Esophagus muscularis mucosa (tissue), 4 donors: ENCODE measurements at regions not wholly inside any gene's neighbourhood (a gene's known extent, or its start where the extent isn't known, plus 50 kb on each side); places are given as distances from the start of the nearest gene placed in this dataset.
A peak's percentile ranks its signal among the peaks of the same experiment; 100 is the strongest.

Experiments used
- DNase-seq: peaks from one replicate; pipeline ENCODE4 v3.0.0-alpha.2; 2017; ENCODE audit errors: extremely low spot score
- H3K27ac ChIP-seq, 4 donors: fragments of 200-600 bp; sonication (generic); replicated peaks in 1 of 4; 1 replicate in 3 of 4; 2 replicates in 1 of 4; pipeline ENCODE4 v1.5.1; 2016 to 2019; ENCODE audit warnings: mild to moderate bottlenecking in 1 of 4
- H3K27me3 ChIP-seq, 4 donors: fragments of 200-600 bp; sonication (generic); one replicate each; pipeline versions ENCODE4 v1.5.1 to v1.6.0; 2016 to 2019
- H3K36me3 ChIP-seq, 4 donors: fragments of 200-600 bp; sonication (generic); one replicate each; pipeline ENCODE4 v1.5.1; 2016 to 2019
- H3K4me1 ChIP-seq, 4 donors: fragments of 200-600 bp; sonication (generic); one replicate each; pipeline ENCODE4 v1.5.1; 2016 to 2019
- H3K4me3 ChIP-seq, 4 donors: fragments of 200-600 bp; sonication (generic); 1 replicate in 2 of 4; 2 replicates in 2 of 4; pipeline ENCODE4 v1.5.1; 2016 to 2019; ENCODE audit warnings: mild to moderate bottlenecking in 4 of 4, moderate library complexity in 1 of 4
- H3K9me3 ChIP-seq, 4 donors: fragments of 200-600 bp; sonication (generic); 1 replicate in 3 of 4; 2 replicates in 1 of 4; pipeline ENCODE4 v1.5.1; 2016 to 2019
- CTCF ChIP-seq, 3 experiments: fragments of 200-600 bp in 2 of 3; fragments of 450-650 bp in 1 of 3; sonication (generic) in 2 of 3; IDR thresholded peaks; one replicate each; pipeline ENCODE4 v1.5.1; 2017 to 2019; ENCODE audit warnings: antibody characterized with exemption in 3 of 3, mild to moderate bottlenecking in 2 of 3, moderate library complexity in 1 of 3
- EP300 ChIP-seq: sonication (generic); formaldehyde crosslinking; IDR thresholded peaks from one replicate; pipeline ENCODE4 v1.6.1; 2017; ENCODE audit warnings: antibody characterized with exemption
- POLR2A ChIP-seq: fragments of 450-650 bp; IDR thresholded peaks from one replicate; pipeline ENCODE4 v1.6.1; 2017; ENCODE audit warnings: antibody characterized with exemption, moderate library complexity, mild to moderate bottlenecking, low read depth
- POLR2AphosphoS5 ChIP-seq, 2 donors: sonication (generic); formaldehyde crosslinking; IDR thresholded peaks; one replicate each; pipeline ENCODE4 v1.6.1; 2017; ENCODE audit warnings: antibody characterized with exemption in 2 of 2
- WGBS: methylation state at CpG from one replicate; pipeline ENCODE4 v1.1.5; 2018; 5-methylcytosine and 5-hydroxymethylcytosine counted together
- intact Hi-C: fragments of 100-400 bp; cut with DNase I; formaldehyde crosslinking; loops from one replicate; pipeline ENCODE4 v1.15.1; 2023

GRCh38 chr10:78804411-78805032, 264.2 kb upstream of the ZMIZ1 start:
- DNase-seq: no peak
- Histone ChIP-seq H3K27me3 (no peaks in the 10 kb centered on the region), H3K4me1 (peaks cover 55 to 71% (median 61%) of the 10 kb centered on the region in 4 donors), H3K9me3 (no peaks in the 10 kb centered on the region), H3K4me3 (no peak overlapping the region), H3K27ac (peak overlapping the region; percentile 74 to 82 (median 79)), H3K36me3 (no peaks in the 10 kb centered on the region)
- TF ChIP-seq POLR2A (no peak), CTCF (IDR thresholded peaks at IDR 0.05) (no peak), POLR2AphosphoS5 (IDR thresholded peaks at IDR 0.05) (no peak), EP300 (no peak)
- WGBS: 45% methylated on average over 5 of the region's 7 CpGs
- intact Hi-C loops: no loop called here

DNA sequence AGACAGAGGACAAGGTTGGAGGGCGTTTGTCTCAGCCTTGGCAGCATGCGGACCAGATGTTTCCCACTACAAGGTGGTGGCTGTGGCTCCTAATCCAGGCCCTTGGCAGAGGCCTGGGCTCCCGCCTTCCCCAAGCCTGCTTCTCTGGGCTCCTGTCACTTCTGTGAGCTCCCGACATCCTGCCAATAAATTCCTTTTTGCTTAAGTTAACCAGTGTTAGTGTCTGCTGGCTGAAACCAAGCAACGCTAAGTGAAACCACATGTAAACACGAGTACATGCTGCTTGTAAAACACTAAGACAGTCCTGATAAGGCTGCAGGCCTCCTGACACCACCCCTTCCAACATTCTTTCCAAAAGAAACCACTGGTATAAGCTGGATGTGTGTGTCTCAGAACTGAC, 263.6 kb upstream of the ZMIZ1 start:
- TF ChIP-seq POLR2AphosphoS5 (IDR thresholded peaks at IDR 0.05): peak; percentile 52 to 53
- TF ChIP-seq EP300: no peak
- no peak for TF ChIP-seq CTCF (IDR thresholded peaks at IDR 0.05)
- intact Hi-C loops: no loop called here
- no peaks in the 10 kb centered on the region for H3K36me3 ChIP-seq
- no peaks in the 10 kb centered on the region for H3K27me3 ChIP-seq
- 22% methylated on average over 6 of the region's 6 CpGs for WGBS
- H3K4me1 ChIP-seq: peaks cover 55 to 71% (median 61%) of the 10 kb centered on the region in 4 donors
- peak overlapping the region; percentile 74 to 82 (median 79) for H3K27ac ChIP-seq
- no peak overlapping the region for H3K4me3 ChIP-seq
- no peaks in the 10 kb centered on the region for H3K9me3 ChIP-seq
- DNase-seq: no peak

GRCh38 chr10:78806681-78807221, 262.0 kb upstream of the ZMIZ1 start:
- Histone ChIP-seq H3K27ac (peak overlapping the region in 1 of 4 donors; percentile 80), H3K36me3 (no peaks in the 10 kb centered on the region), H3K4me3 (no peak overlapping the region), H3K9me3 (no peaks in the 10 kb centered on the region), H3K4me1 (peaks cover 52 to 70% (median 56%) of the 10 kb centered on the region in 4 donors), H3K27me3 (no peaks in the 10 kb centered on the region)
- DNase-seq: no peak
- no peak for TF ChIP-seq CTCF (IDR thresholded peaks at IDR 0.05)
- TF ChIP-seq EP300: no peak
- no peak for TF ChIP-seq POLR2AphosphoS5 (IDR thresholded peaks at IDR 0.05)
- TF ChIP-seq POLR2A: no peak
- 91% methylated on average over 2 of the region's 2 CpGs for WGBS
- intact Hi-C loops: no loop called here

- 84% methylated on average over 12 of the region's 12 CpGs for WGBS
- Histone ChIP-seq H3K27ac (no peak overlapping the region), H3K4me3 (no peak overlapping the region), H3K4me1 (peaks cover 43 to 61% (median 47%) of the 10 kb centered on the region in 4 donors), H3K36me3 (no peaks in the 10 kb centered on the region), H3K9me3 (no peaks in the 10 kb centered on the region), H3K27me3 (no peaks in the 10 kb centered on the region)
- TF ChIP-seq EP300 (no peak), POLR2AphosphoS5 (IDR thresholded peaks at IDR 0.05) (no peak), POLR2A (no peak), CTCF (IDR thresholded peaks at IDR 0.05) (no peak)
- intact Hi-C loops: no loop called here
- no peak for DNase-seq
These were observed 261.1 kb upstream of the ZMIZ1 start for GRCh38 chr10:78807504-78808203.
